GM23338 (cell line): ENCODE measurements at regions not wholly inside any gene's neighbourhood (a gene's known extent, or its start where the extent isn't known, plus 50 kb on each side); places are given as distances from the start of the nearest gene placed in this dataset.

Source experiments
- CREB1 ChIP-seq: fragments of 250-450 bp; sonication (Bioruptor Pico); IDR thresholded peaks from 2 replicates; pipeline ENCODE4 v1.5.0; 2020; ENCODE audit warnings: low read depth, mild to moderate bottlenecking, moderate library complexity
- ETS1 ChIP-seq: IDR thresholded peaks from 2 replicates; pipeline ENCODE4 v1.6.1; 2016; ENCODE audit warnings: antibody characterized with exemption
- EZH2 ChIP-seq: fragments of 200-600 bp; sonication (generic); IDR thresholded peaks from one replicate; pipeline ENCODE4 v1.8.0; 2017; ENCODE audit warnings: antibody characterized with exemption, mild to moderate bottlenecking, low read depth; ENCODE audit not compliant: unreplicated experiment
- EZH2phosphoT487 ChIP-seq: fragments of 200-600 bp; sonication (generic); IDR thresholded peaks from one replicate; pipeline ENCODE4 v1.8.1; 2018; ENCODE audit warnings: antibody characterized with exemption; ENCODE audit not compliant: unreplicated experiment
- JUNB ChIP-seq: IDR thresholded peaks from one replicate; pipeline ENCODE4 v1.6.1; 2016; ENCODE audit warnings: antibody characterized with exemption; ENCODE audit not compliant: unreplicated experiment
- NANOG ChIP-seq: IDR thresholded peaks from 2 replicates; pipeline ENCODE4 v1.6.1; 2016; ENCODE audit warnings: antibody characterized with exemption, borderline replicate concordance
- POLR2AphosphoS5 ChIP-seq: IDR thresholded peaks from 2 replicates; pipeline ENCODE4 v1.6.1; 2016; ENCODE audit warnings: antibody characterized with exemption, low read depth
- STAT1 ChIP-seq: IDR thresholded peaks from one replicate; pipeline ENCODE4 v1.6.1; 2016; ENCODE audit warnings: antibody characterized with exemption; ENCODE audit not compliant: unreplicated experiment
- ZNF114 ChIP-seq: fragments of 250-450 bp; sonication (Bioruptor Pico); IDR thresholded peaks from 2 replicates; pipeline ENCODE4 v1.5.0; 2020; ENCODE audit warnings: mild to moderate bottlenecking, moderate library complexity
- ZNF331 ChIP-seq: fragments of 250-450 bp; sonication (Bioruptor Pico); IDR thresholded peaks from 2 replicates; pipeline ENCODE4 v1.5.0; 2020; ENCODE audit warnings: low read depth, mild to moderate bottlenecking, moderate library complexity
- TF ChIP-seq, protein P1 (sequence below): IDR thresholded peaks from one replicate; pipeline ENCODE4 v1.6.1; 2018; ENCODE audit warnings: antibody characterized with exemption; ENCODE audit not compliant: unreplicated experiment
- TF ChIP-seq, protein P2 (sequence below), 2 experiments: fragments of 200-600 bp in 1 of 2; sonication (generic) in 1 of 2; conservative IDR thresholded peaks; 2 replicates each; pipeline versions ENCODE4 v1.5.1 to v1.6.1; 2016 to 2017; ENCODE audit warnings: antibody characterized with exemption in 2 of 2, low read depth in 2 of 2, mild to moderate bottlenecking in 2 of 2, moderate library complexity in 1 of 2

DNA sequence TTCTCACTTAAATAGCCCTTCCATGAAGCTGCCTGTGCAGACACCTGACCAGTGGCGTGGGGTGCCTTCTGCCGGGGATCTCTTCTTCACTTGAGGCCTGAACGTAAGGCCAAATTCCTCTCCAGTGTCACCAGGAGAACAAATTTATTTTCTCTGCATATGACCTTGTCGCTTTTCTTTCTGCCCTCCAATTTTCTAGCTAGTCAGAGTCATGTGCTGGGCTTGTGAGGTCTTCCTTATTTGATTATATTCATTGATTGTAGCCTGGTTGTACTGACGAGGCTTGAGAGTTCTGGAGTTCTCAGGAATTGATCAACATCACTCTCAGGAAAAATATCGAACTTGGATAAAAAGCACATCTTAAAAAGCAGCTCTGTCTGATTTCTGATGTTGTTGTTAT is 255.7 kb downstream of the BUB3 start:
- TF ChIP-seq, protein P1, sequence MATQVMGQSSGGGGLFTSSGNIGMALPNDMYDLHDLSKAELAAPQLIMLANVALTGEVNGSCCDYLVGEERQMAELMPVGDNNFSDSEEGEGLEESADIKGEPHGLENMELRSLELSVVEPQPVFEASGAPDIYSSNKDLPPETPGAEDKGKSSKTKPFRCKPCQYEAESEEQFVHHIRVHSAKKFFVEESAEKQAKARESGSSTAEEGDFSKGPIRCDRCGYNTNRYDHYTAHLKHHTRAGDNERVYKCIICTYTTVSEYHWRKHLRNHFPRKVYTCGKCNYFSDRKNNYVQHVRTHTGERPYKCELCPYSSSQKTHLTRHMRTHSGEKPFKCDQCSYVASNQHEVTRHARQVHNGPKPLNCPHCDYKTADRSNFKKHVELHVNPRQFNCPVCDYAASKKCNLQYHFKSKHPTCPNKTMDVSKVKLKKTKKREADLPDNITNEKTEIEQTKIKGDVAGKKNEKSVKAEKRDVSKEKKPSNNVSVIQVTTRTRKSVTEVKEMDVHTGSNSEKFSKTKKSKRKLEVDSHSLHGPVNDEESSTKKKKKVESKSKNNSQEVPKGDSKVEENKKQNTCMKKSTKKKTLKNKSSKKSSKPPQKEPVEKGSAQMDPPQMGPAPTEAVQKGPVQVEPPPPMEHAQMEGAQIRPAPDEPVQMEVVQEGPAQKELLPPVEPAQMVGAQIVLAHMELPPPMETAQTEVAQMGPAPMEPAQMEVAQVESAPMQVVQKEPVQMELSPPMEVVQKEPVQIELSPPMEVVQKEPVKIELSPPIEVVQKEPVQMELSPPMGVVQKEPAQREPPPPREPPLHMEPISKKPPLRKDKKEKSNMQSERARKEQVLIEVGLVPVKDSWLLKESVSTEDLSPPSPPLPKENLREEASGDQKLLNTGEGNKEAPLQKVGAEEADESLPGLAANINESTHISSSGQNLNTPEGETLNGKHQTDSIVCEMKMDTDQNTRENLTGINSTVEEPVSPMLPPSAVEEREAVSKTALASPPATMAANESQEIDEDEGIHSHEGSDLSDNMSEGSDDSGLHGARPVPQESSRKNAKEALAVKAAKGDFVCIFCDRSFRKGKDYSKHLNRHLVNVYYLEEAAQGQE = no peak
- TF ChIP-seq, protein P2, sequence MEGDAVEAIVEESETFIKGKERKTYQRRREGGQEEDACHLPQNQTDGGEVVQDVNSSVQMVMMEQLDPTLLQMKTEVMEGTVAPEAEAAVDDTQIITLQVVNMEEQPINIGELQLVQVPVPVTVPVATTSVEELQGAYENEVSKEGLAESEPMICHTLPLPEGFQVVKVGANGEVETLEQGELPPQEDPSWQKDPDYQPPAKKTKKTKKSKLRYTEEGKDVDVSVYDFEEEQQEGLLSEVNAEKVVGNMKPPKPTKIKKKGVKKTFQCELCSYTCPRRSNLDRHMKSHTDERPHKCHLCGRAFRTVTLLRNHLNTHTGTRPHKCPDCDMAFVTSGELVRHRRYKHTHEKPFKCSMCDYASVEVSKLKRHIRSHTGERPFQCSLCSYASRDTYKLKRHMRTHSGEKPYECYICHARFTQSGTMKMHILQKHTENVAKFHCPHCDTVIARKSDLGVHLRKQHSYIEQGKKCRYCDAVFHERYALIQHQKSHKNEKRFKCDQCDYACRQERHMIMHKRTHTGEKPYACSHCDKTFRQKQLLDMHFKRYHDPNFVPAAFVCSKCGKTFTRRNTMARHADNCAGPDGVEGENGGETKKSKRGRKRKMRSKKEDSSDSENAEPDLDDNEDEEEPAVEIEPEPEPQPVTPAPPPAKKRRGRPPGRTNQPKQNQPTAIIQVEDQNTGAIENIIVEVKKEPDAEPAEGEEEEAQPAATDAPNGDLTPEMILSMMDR (conservative IDR thresholded peaks at IDR 0.05; ENCODE audit: low read depth in 2 of 2) = no peak
- TF ChIP-seq EZH2 (no peak), EZH2phosphoT487 (no peak), POLR2AphosphoS5 (no peak), CREB1 (CRISPR knock-in tag) (no peak), NANOG (no peak), ETS1 (no peak), JUNB (no peak), ZNF114 (no peak), ZNF331 (CRISPR knock-in tag) (no peak), STAT1 (no peak)
